K562 (cell line): ENCODE measurements at regions not wholly inside any gene's neighbourhood (a gene's known extent, or its start where the extent isn't known, plus 50 kb on each side); places are given as distances from the start of the nearest gene placed in this dataset.
A peak's percentile ranks its signal among the peaks of the same experiment; 100 is the strongest.

Source experiments
- ATF1 ChIP-seq, 2 experiments: fragments of 450-650 bp in 1 of 2; IDR thresholded peaks; 2 replicates each; pipeline ENCODE4 v1.6.1; 2016; ENCODE audit warnings: missing compliant biosample characterization in 1 of 2, missing genetic modification characterization in 1 of 2
- CCAR2 ChIP-seq: fragments of 200-400 bp; formaldehyde crosslinking; IDR thresholded peaks from 2 replicates; pipeline ENCODE4 v1.6.1; 2017; ENCODE audit warnings: mild to moderate bottlenecking, low read depth, low read length
- HNRNPK ChIP-seq: fragments of 200-400 bp; formaldehyde crosslinking; IDR thresholded peaks from one replicate; pipeline ENCODE4 v1.6.1; 2018; ENCODE audit warnings: mild to moderate bottlenecking, low read depth, low read length; ENCODE audit not compliant: poor library complexity, severe bottlenecking
- MEIS2 ChIP-seq: fragments of 450-650 bp; IDR thresholded peaks from 2 replicates; pipeline ENCODE4 v1.6.1; 2014; ENCODE audit warnings: mild to moderate bottlenecking; ENCODE audit not compliant: partially characterized antibody
- NCOA2 ChIP-seq, 2 experiments: fragments of 450-650 bp; IDR thresholded peaks; 2 replicates each; pipeline ENCODE4 v1.6.1; 2018; ENCODE audit warnings: mild to moderate bottlenecking in 2 of 2, moderate library complexity in 1 of 2; ENCODE audit not compliant: partially characterized antibody in 2 of 2
- PTBP1 ChIP-seq: fragments of 200-400 bp; formaldehyde crosslinking; IDR thresholded peaks from 2 replicates; pipeline ENCODE4 v1.6.1; 2017; ENCODE audit warnings: low read depth, low read length
- RBFOX2 ChIP-seq: fragments of 200-400 bp; formaldehyde crosslinking; IDR thresholded peaks from 2 replicates; pipeline ENCODE4 v1.6.1; 2017; ENCODE audit warnings: low read depth, mild to moderate bottlenecking, low read length, moderate library complexity
- ZNF407 ChIP-seq: fragments of 450-650 bp; IDR thresholded peaks from 2 replicates; pipeline ENCODE4 v1.6.1; 2016; ENCODE audit warnings: low read depth
- TF ChIP-seq, protein P1 (sequence below): fragments of 200-400 bp; formaldehyde crosslinking; IDR thresholded peaks from 2 replicates; pipeline ENCODE4 v1.6.1; 2017; ENCODE audit warnings: mild to moderate bottlenecking, low read depth, low read length, moderate library complexity
- TF ChIP-seq, protein P2 (sequence below), 3 experiments: IDR thresholded peaks in 2 of 3; conservative IDR thresholded peaks in 1 of 3; 2 replicates each; pipeline ENCODE4 v1.5.1; 2011 to 2012; ENCODE audit warnings: low read length in 3 of 3, mild to moderate bottlenecking in 3 of 3, control low read depth in 2 of 3, improper control_type of control experiment in 1 of 3, inconsistent platforms in 1 of 3, low read depth in 1 of 3, mixed read lengths in 1 of 3, moderate library complexity in 1 of 3; ENCODE audit not compliant: insufficient read depth in 2 of 3
- TF ChIP-seq, protein P3 (sequence below): fragments of 450-650 bp; formaldehyde crosslinking; IDR thresholded peaks from 2 replicates; pipeline ENCODE4 v1.4.0; 2022; ENCODE audit warnings: mild to moderate bottlenecking, moderate library complexity

- no peak for TF ChIP-seq ZNF407
- no peak for TF ChIP-seq HNRNPK
- TF ChIP-seq, protein P1, sequence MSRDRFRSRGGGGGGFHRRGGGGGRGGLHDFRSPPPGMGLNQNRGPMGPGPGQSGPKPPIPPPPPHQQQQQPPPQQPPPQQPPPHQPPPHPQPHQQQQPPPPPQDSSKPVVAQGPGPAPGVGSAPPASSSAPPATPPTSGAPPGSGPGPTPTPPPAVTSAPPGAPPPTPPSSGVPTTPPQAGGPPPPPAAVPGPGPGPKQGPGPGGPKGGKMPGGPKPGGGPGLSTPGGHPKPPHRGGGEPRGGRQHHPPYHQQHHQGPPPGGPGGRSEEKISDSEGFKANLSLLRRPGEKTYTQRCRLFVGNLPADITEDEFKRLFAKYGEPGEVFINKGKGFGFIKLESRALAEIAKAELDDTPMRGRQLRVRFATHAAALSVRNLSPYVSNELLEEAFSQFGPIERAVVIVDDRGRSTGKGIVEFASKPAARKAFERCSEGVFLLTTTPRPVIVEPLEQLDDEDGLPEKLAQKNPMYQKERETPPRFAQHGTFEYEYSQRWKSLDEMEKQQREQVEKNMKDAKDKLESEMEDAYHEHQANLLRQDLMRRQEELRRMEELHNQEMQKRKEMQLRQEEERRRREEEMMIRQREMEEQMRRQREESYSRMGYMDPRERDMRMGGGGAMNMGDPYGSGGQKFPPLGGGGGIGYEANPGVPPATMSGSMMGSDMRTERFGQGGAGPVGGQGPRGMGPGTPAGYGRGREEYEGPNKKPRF, result no peak
- TF ChIP-seq PTBP1, result no peak
- no peak for TF ChIP-seq RBFOX2
- no peak for TF ChIP-seq CCAR2
- TF ChIP-seq MEIS2, result no peak
- TF ChIP-seq, protein P2, sequence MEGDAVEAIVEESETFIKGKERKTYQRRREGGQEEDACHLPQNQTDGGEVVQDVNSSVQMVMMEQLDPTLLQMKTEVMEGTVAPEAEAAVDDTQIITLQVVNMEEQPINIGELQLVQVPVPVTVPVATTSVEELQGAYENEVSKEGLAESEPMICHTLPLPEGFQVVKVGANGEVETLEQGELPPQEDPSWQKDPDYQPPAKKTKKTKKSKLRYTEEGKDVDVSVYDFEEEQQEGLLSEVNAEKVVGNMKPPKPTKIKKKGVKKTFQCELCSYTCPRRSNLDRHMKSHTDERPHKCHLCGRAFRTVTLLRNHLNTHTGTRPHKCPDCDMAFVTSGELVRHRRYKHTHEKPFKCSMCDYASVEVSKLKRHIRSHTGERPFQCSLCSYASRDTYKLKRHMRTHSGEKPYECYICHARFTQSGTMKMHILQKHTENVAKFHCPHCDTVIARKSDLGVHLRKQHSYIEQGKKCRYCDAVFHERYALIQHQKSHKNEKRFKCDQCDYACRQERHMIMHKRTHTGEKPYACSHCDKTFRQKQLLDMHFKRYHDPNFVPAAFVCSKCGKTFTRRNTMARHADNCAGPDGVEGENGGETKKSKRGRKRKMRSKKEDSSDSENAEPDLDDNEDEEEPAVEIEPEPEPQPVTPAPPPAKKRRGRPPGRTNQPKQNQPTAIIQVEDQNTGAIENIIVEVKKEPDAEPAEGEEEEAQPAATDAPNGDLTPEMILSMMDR (IDR thresholded peaks at IDR 0.05 in 2 of 3, conservative IDR thresholded peaks at IDR 0.05 in 1 of 3; ENCODE audit: insufficient read depth in 2 of 3, low read depth in 1 of 3, low read length in 3 of 3), result peak; percentile 41 to 79 (median 52); a peak in 4 of 6 replicates
- TF ChIP-seq ATF1 (CRISPR knock-in tag; IDR thresholded peaks at IDR 0.05), result no peak
- no peak for TF ChIP-seq ATF1 (tag; IDR thresholded peaks at IDR 0.05)
- no peak for TF ChIP-seq NCOA2 (IDR thresholded peaks at IDR 0.05; ENCODE audit: partially characterized antibody in 2 of 2)
- TF ChIP-seq, protein P3, sequence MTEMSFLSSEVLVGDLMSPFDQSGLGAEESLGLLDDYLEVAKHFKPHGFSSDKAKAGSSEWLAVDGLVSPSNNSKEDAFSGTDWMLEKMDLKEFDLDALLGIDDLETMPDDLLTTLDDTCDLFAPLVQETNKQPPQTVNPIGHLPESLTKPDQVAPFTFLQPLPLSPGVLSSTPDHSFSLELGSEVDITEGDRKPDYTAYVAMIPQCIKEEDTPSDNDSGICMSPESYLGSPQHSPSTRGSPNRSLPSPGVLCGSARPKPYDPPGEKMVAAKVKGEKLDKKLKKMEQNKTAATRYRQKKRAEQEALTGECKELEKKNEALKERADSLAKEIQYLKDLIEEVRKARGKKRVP (CRISPR knock-in tag), result no peak
These were observed 153.4 kb upstream of the DYNLRB2 start (continued) for GRCh38 chr16:80387318-80387921.
